SW480 (cell line): ENCODE measurements at regions not wholly inside any gene's neighbourhood (a gene's known extent, or its start where the extent isn't known, plus 50 kb on each side); places are given as distances from the start of the nearest gene placed in this dataset.
"Not testable (repeated sequence)": the region's sequence is repeated elsewhere in the genome, so short reads cannot be mapped to it uniquely, and the experiment has no call there.

ENCODE experiments used
- DNase-seq: peaks from one replicate; pipeline ENCODE4 v3.0.0-alpha.2; 2016; ENCODE audit warnings: low spot score

- not testable (repeated sequence) for DNase-seq
Measured at GRCh38 chr1:229134381-229135217, 136.3 kb upstream of the RAB4A start.

- no peak for DNase-seq
Measured at GRCh38 chr1:229135773-229136172, 135.1 kb upstream of the RAB4A start.

- no peak for DNase-seq
Measured at GRCh38 chr1:229136822-229137221, 134.1 kb upstream of the RAB4A start.

GRCh38 chr1:229137271-229137670, 133.6 kb upstream of the RAB4A start:
- DNase-seq = no peak

- DNase-seq = no peak
Measured at GRCh38 chr1:229138058-229138457, 132.9 kb upstream of the RAB4A start.

- no peak for DNase-seq
Measured at GRCh38 chr1:229139331-229140118, 131.4 kb upstream of the RAB4A start.

- no peak for DNase-seq
Measured at GRCh38 chr1:229140119-229140396, 130.9 kb upstream of the RAB4A start.

GRCh38 chr1:229141271-229141670, 129.6 kb upstream of the RAB4A start:
- no peak for DNase-seq

GRCh38 chr1:229141689-229142377, 129.1 kb upstream of the RAB4A start:
- no peak for DNase-seq

- no peak for DNase-seq
Measured at GRCh38 chr1:229142471-229142870, 128.4 kb upstream of the RAB4A start.

GRCh38 chr1:229146647-229147046, 124.3 kb upstream of the RAB4A start:
- no peak for DNase-seq

GRCh38 chr1:229147072-229147471, 123.8 kb upstream of the RAB4A start:
- no peak for DNase-seq

- DNase-seq = peak; percentile 67
Measured at GRCh38 chr1:229148041-229148671, 122.8 kb upstream of the RAB4A start.

- DNase-seq = no peak
Measured at GRCh38 chr1:229148743-229149142, 122.2 kb upstream of the RAB4A start.

GRCh38 chr1:229149435-229149834, 121.5 kb upstream of the RAB4A start:
- DNase-seq = no peak

- no peak for DNase-seq
Measured at GRCh38 chr1:229150518-229150917, 120.4 kb upstream of the RAB4A start.

- DNase-seq = not testable (repeated sequence)
Measured at GRCh38 chr1:229151412-229151811, 119.5 kb upstream of the RAB4A start.

GRCh38 chr1:229152311-229152710, 118.6 kb upstream of the RAB4A start:
- no peak for DNase-seq

- DNase-seq = no peak
Measured at GRCh38 chr1:229153955-229154548, 116.9 kb upstream of the RAB4A start.

GRCh38 chr1:229154811-229155210, 116.1 kb upstream of the RAB4A start:
- DNase-seq = no peak

- DNase-seq = no peak
Measured at GRCh38 chr1:229155472-229155871, 115.4 kb upstream of the RAB4A start.

GRCh38 chr1:229156872-229157271, 114.0 kb upstream of the RAB4A start:
- peak; percentile 57 for DNase-seq
